ENCODE measurements at regions not wholly inside any gene's neighbourhood (a gene's known extent, or its start where the extent isn't known, plus 50 kb on each side); places are given as distances from the start of the nearest gene placed in this dataset.

DNA sequence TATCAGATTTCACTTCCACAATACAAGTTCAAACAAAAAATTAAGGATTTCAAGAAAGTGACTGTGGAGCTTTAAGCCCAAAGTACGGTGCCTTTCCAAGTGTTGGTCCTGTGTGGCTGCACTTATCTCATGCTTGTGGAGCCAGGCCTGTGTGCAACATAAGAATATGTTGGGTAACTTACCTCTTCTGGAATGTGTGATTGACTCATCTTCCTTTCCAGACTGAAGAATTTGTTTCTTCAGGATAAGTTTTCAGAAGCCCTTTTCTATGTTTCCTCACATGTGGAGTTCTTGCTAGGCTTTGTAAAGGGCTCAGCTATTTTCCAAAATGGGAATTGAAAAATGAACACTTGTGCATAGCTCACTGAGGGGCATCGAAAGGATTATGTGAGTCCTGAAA, 485.1 kb upstream of the PAPPA start:
- Histone ChIP-seq H3K27me3 (ENCODE audit: insufficient read depth, low read length, poor library complexity) (no peaks in the 10 kb centered on the region), H3K9ac (ENCODE audit: low read depth, low read length) (no peak overlapping the region), H4K20me1 (ENCODE audit: insufficient read depth, low read length) (no peaks in the 10 kb centered on the region), H3K4me2 (ENCODE audit: insufficient read depth, low read length) (no peak overlapping the region), H3K9me3 (ENCODE audit: insufficient read depth, low read length, severe bottlenecking) (no peaks in the 10 kb centered on the region), H3K79me2 (ENCODE audit: insufficient read depth, low read length) (no peaks in the 10 kb centered on the region), H3K36me3 (ENCODE audit: insufficient read depth, low read length) (no peaks in the 10 kb centered on the region), H3K27ac (ENCODE audit: low read length) (no peak overlapping the region), H3K4me3 (ENCODE audit: low read depth in 1 of 2, low read length in 2 of 2) (no peak overlapping the region), H3K4me1 (ENCODE audit: insufficient read depth, low read length) (no peaks in the 10 kb centered on the region), H2AFZ (ENCODE audit: low read depth, low read length) (no peak overlapping the region)
- DNase-seq = no peak
- ATAC-seq (ENCODE audit: insufficient read depth, low read depth) = no peak
- TF ChIP-seq, protein P1, sequence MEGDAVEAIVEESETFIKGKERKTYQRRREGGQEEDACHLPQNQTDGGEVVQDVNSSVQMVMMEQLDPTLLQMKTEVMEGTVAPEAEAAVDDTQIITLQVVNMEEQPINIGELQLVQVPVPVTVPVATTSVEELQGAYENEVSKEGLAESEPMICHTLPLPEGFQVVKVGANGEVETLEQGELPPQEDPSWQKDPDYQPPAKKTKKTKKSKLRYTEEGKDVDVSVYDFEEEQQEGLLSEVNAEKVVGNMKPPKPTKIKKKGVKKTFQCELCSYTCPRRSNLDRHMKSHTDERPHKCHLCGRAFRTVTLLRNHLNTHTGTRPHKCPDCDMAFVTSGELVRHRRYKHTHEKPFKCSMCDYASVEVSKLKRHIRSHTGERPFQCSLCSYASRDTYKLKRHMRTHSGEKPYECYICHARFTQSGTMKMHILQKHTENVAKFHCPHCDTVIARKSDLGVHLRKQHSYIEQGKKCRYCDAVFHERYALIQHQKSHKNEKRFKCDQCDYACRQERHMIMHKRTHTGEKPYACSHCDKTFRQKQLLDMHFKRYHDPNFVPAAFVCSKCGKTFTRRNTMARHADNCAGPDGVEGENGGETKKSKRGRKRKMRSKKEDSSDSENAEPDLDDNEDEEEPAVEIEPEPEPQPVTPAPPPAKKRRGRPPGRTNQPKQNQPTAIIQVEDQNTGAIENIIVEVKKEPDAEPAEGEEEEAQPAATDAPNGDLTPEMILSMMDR (IDR thresholded peaks at IDR 0.05; ENCODE audit: borderline replicate concordance, extremely low read depth, low read length, poor library complexity, severe bottlenecking) = no peak
- no peak for TF ChIP-seq EZH2 (IDR thresholded peaks at IDR 0.05; ENCODE audit: borderline replicate concordance, low read depth, low read length, severe bottlenecking)

DNA sequence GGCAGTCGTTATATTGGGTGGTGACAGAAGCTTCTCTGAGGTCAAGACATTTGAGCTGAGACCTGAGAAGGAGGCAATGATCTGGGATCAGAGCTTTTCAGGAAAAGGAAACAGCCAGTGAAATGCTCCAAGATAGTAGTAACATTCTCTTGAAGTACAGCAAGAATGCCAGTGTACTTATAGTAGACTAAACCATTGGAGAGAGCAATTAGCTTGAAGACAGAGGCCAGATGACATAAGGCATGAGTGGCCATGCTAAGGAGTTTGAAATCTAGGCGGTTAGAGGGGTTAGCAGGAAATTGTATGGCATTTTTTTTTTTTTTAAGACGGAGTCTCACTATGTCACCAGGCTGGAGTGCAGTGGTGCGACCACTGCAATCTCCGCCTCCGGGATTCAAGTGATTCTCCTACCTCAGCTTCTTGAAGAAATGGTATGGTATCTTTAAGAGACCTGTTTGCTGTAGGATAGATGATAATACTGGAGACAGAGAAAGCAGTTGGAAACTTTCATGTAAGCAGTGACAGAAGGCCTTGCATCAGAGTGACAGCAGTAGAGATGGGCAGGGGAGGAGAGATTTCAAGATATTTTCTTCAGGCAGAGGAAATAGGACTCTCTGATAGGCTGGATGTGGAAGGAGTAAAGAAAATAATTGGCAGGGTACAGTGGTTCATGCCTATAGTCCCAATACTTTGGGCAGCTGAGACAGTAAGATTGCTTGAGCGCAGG, 482.2 kb upstream of the PAPPA start:
- H3K79me2 ChIP-seq (ENCODE audit: insufficient read depth, low read length) = no peaks in the 10 kb centered on the region
- H4K20me1 ChIP-seq (ENCODE audit: insufficient read depth, low read length) = no peaks in the 10 kb centered on the region
- no peak for TF ChIP-seq EZH2 (IDR thresholded peaks at IDR 0.05; ENCODE audit: borderline replicate concordance, low read depth, low read length, severe bottlenecking)
- TF ChIP-seq, protein P1 (IDR thresholded peaks at IDR 0.05; ENCODE audit: borderline replicate concordance, extremely low read depth, low read length, poor library complexity, severe bottlenecking) = no peak
- H3K27ac ChIP-seq (ENCODE audit: low read length) = no peak overlapping the region
- H3K4me3 ChIP-seq (ENCODE audit: low read depth in 1 of 2, low read length in 2 of 2) = no peak overlapping the region
- no peaks in the 10 kb centered on the region for H3K27me3 ChIP-seq (ENCODE audit: insufficient read depth, low read length, poor library complexity)
- H3K36me3 ChIP-seq (ENCODE audit: insufficient read depth, low read length) = no peaks in the 10 kb centered on the region
- no peak overlapping the region for H3K4me2 ChIP-seq (ENCODE audit: insufficient read depth, low read length)
- no peak overlapping the region for H2AFZ ChIP-seq (ENCODE audit: low read depth, low read length)
- DNase-seq = no peak
- no peak overlapping the region for H3K9ac ChIP-seq (ENCODE audit: low read depth, low read length)
- H3K4me1 ChIP-seq (ENCODE audit: insufficient read depth, low read length) = no peaks in the 10 kb centered on the region
- H3K9me3 ChIP-seq (ENCODE audit: insufficient read depth, low read length, severe bottlenecking) = no peaks in the 10 kb centered on the region
- ATAC-seq (ENCODE audit: insufficient read depth, low read depth) = no peak

DNA sequence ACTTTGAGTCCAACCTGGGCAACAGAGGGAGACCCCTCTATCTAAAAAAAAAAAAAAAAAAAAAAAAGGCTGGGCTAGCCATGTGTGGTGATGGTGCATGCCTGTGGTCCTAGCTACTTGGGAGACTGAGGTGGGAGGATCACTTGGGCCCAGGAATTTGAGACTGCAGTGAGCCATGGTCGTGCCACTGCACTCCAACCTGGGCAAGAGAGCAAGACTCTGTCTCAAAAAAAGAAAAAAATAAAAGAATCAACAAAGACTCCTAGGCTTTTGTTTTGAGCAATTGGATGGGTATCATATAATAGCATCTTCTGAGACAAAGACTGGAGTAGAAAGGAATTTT, 481.7 kb upstream of the PAPPA start:
- H3K9ac ChIP-seq (ENCODE audit: low read depth, low read length) = no peak overlapping the region
- no peak overlapping the region for H3K4me3 ChIP-seq (ENCODE audit: low read depth in 1 of 2, low read length in 2 of 2)
- H3K36me3 ChIP-seq (ENCODE audit: insufficient read depth, low read length) = no peaks in the 10 kb centered on the region
- no peak for TF ChIP-seq EZH2 (IDR thresholded peaks at IDR 0.05; ENCODE audit: borderline replicate concordance, low read depth, low read length, severe bottlenecking)
- TF ChIP-seq, protein P1 (IDR thresholded peaks at IDR 0.05; ENCODE audit: borderline replicate concordance, extremely low read depth, low read length, poor library complexity, severe bottlenecking) = no peak
- no peaks in the 10 kb centered on the region for H3K4me1 ChIP-seq (ENCODE audit: insufficient read depth, low read length)
- no peak overlapping the region for H3K4me2 ChIP-seq (ENCODE audit: insufficient read depth, low read length)
- DNase-seq (no peak), ATAC-seq (ENCODE audit: insufficient read depth, low read depth) (no peak)
- no peak overlapping the region for H2AFZ ChIP-seq (ENCODE audit: low read depth, low read length)
- no peaks in the 10 kb centered on the region for H3K27me3 ChIP-seq (ENCODE audit: insufficient read depth, low read length, poor library complexity)
- H3K27ac ChIP-seq (ENCODE audit: low read length) = no peak overlapping the region
- H3K9me3 ChIP-seq (ENCODE audit: insufficient read depth, low read length, severe bottlenecking) = no peaks in the 10 kb centered on the region
- no peaks in the 10 kb centered on the region for H3K79me2 ChIP-seq (ENCODE audit: insufficient read depth, low read length)
- H4K20me1 ChIP-seq (ENCODE audit: insufficient read depth, low read length) = no peaks in the 10 kb centered on the region

Data from DND-41 (cell line).